Activated CD4-positive, alpha-beta T cell treated with anti-CD3 and anti-CD28 coated beads, Interleukin-2, Interleukin-6, amounts not matched to agents 100 ng/mL and 50 ng/mL, durations not matched to agents 16 hours and 8 hours (primary cell): ENCODE measurements at regions not wholly inside any gene's neighbourhood (a gene's known extent, or its start where the extent isn't known, plus 50 kb on each side); places are given as distances from the start of the nearest gene placed in this dataset.
"Not testable (repeated sequence)": the region's sequence is repeated elsewhere in the genome, so short reads cannot be mapped to it uniquely, and the experiment has no call there.

Source experiments
- DNase-seq: peaks from one replicate; pipeline ENCODE4 v3.0.0-alpha.2; 2020

DNA sequence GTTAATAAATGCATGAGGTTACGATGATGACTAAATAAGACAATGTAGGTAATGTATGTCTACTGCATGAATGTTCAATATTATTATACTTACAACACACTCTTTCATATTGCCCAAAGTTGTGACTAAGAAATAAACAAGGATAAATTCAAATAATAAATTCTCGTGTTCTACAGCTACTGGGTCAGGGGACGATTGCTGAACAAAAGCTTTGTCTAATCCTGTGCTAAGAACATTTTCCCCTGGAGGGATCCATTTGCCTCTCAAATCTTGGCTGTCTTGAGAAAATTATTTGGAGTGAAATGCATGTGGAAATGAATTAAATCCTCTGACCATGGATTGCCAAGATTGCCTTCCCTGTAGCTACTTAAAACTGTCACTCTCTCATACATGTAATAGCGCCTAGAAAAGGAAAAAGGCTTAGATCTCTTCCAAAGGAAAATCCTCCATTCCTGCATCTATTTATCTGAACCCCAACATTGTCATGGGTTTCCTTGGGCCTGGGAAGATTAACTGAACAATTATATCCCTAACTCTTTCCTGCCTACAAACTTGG, 893.8 kb upstream of the ACO1 start:
- no peak for DNase-seq

DNA sequence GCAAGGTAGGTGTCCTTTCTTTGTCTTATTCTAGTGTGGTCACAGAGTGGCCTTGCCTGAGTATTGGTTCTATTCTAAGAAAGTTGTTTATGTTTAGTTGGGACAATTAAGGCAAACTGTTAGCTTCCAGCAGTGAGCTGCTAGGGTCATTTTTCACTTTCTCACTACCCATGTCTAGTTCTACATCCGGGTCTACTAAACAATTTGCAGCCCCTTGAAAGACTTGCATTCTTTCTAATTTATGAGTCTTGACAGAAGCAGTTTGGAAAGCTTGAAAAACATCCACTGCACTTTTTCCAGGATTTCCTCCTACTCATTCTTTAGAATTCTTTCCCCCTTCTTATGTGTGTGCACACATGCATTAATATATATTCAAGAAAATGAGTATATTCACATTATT, 892.2 kb upstream of the ACO1 start:
- no peak for DNase-seq

DNA sequence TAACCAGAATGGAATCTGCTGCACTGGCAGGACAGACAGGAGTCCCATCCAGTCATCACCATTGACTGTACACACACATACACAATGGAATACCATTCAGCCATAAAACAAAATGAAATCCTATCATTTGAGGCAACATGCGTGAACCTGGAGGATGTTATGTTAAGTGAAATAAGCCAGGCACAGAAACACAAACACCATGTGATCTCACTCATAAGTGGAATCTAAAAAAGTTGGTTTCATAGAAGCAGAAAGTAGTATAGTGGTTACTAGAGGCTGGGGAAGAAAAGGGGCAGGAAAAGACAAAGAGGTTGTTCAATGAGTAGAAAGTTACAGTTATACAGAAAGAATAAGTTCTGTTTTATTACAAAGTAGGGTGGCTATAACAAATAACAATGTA, 884.0 kb upstream of the ACO1 start:
- no peak for DNase-seq

DNA sequence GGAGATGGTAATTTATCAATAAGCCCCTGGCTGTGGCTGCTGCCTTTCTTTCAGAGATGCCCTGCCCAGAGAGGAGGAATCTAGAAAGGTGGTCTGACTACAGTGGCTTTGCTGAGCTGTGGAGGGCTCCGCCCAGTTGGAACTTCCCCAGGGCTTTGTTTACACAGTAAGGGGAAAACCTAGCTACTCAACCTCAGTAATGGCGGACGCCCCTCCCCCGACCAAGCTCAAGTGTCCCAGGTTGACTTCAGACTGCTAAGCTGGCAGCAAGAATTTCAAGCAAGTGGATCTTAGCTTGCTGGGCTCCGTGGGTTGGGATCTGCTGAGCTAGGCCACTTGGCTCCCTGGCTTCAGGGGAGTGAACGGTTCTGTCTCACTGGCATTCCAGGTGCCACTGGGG, 865.4 kb upstream of the ACO1 start:
- no peak for DNase-seq

DNA sequence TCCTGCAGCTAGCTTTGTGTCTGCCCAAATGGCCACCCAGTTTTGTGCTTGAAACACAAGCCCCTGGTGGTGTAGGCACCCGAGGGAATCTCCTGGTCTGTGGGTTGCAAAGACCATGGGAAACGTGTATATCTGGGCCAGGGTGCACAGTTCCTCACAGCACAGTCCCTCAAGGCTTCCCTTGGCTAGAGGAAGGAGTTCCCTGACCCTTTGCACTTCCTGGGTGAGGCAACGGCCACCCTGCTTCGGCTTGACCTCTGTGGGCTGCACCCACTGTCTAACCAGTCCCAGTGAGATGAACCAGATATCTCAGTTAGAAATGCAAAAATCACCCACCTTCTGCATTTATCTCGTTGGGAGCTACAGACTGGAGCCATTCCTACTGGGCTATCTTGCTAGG, 865.0 kb upstream of the ACO1 start:
- DNase-seq: no peak

DNA sequence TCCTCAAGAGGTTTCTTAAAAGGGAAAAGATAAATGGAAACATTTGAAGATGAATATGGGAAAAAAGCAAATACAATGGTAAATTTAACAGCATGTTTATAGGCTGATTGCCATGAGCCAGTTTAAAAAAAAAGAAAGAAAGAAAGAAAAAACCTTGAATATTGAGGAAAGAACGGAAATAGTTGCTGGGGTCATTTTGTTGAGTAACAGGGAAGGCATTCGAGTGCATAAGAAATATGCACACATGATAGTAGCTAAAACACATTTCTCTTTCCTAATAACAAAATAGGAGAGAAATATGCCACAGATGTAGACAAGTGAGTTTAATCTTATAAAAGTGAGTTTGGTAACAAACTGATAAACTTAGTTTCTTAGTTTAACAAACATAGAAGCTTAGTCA, 864.6 kb upstream of the ACO1 start:
- DNase-seq: no peak

GRCh38 chr9:31520301-31521085, 864.0 kb upstream of the ACO1 start:
- DNase-seq: no peak

GRCh38 chr9:31535651-31536050, 848.8 kb upstream of the ACO1 start:
- DNase-seq: no peak

GRCh38 chr9:31536471-31536870, 848.0 kb upstream of the ACO1 start:
- DNase-seq: no peak

- DNase-seq: no peak
Observed at GRCh38 chr9:31541721-31542281, 842.6 kb upstream of the ACO1 start.

- peak; percentile 77 for DNase-seq
Observed at GRCh38 chr9:31542384-31543055, 841.9 kb upstream of the ACO1 start.

GRCh38 chr9:31554941-31555340, 829.5 kb upstream of the ACO1 start:
- DNase-seq: no peak

- no peak for DNase-seq
Observed at GRCh38 chr9:31556667-31557463, 827.6 kb upstream of the ACO1 start.

- not testable (repeated sequence) for DNase-seq
Observed at GRCh38 chr9:31572190-31572589, 812.3 kb upstream of the ACO1 start.

DNA sequence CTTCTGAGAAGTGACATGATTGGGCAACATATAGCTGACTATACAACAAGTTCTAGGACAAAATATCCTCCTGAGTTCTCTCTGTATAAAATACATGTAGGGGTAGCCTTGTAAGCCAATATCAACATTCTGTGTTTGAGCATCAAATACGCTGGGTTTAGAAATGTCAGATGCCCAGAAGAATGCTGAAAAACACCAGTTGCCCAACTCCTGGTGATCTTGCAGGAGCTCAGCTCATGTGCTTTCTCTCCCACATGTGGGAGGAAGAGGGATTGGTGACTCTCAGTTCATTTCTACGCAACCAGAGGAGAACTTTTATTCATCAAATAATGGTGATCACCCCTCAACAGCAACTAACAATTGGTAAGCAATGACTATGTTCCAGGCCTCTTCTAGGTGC, 810.9 kb upstream of the ACO1 start:
- DNase-seq: no peak

DNA sequence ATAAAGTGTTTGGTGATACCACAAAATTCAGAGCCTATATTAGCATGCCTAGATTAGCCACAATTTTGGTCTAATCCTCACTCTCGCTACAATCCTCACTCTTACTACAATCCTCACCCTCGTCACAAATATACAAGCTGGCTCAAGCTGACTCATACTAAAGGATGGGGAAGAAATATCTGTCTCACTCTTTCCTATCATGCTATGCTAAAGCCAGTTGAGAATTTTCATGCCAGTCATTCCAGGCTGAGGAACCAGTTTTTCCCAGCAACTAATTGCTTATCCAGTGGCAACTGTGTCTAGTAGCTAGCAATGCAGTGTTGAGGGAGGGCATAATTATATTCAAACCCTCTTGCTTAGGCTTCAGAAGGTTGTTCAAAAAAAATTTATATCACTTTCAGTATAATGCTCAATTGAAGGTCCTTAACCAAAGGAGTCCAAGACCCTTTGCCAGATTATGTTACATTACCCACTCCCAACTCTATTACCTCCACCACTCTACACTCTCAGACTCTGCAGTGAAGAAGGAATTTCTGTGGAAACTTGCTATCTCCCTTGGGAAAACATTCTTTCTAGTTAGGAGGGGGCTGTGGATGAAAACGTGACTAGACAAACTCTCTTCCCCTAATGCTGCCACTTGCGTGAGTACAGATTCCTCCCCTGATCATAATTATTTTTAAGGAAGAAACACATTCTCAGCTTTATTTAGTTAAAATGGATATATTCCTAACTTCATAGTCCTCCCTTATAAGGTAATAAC, 810.3 kb upstream of the ACO1 start:
- DNase-seq: no peak

- no peak for DNase-seq
Observed at GRCh38 chr9:31582071-31582470, 802.4 kb upstream of the ACO1 start.

- no peak for DNase-seq
Observed at GRCh38 chr9:31582561-31582960, 801.9 kb upstream of the ACO1 start.

DNA sequence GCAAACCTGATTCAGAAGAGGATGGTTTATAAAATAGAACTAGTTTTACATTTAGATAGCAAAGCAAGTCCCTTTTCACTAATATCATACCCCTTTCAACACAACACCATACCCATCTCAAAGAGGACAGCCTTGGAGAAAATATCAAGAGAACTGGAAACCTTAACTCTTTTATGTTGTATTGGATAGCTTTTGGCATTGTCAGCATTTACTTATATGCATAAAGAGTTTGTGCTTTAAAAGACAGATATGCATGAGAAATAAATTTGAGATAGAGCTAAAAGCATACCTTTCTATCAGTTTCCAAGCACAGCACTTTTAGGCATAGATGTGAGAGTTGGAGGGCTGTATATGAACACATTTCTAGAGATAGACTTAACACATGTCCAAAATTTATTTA, 799.3 kb upstream of the ACO1 start:
- no peak for DNase-seq

GRCh38 chr9:31587146-31587545, 797.3 kb upstream of the ACO1 start:
- DNase-seq: no peak

DNA sequence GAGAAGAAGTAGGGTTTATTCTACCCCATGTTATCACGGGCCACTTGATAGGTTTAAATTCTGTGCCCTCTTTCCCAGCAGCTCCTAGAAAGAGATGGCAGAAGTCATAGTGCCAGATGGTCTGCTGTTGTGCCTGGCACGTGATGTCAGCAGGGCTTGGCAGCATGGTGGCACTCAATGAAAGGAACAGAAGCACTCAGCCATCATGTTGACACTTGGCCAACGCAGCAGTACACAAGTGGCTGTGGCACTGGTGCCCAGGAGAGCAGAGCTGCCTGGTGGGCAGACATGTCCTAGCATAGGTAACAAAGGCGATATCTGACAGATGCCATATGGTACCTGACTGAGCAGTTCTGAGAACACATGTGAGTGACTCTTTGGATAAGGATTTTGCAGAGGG, 796.4 kb upstream of the ACO1 start:
- no peak for DNase-seq

DNA sequence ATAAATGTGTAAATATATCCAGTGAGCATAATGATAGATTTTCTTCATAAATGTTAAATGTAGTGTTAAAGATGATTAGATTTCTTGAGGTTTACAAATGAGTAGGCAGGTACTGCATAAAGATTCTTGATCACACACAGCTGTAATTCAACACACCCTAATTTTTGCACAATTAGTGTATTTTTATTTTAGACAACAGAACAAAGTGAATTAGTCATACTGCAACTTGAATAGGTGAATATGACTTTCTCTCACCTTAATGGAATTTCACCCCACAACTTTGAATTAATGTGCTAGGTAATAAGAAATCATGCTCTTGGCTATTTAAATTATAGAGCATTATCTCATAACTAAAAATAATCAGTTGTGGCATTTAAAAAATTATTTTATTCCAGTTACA, 795.7 kb upstream of the ACO1 start:
- no peak for DNase-seq

GRCh38 chr9:31590091-31590490, 794.4 kb upstream of the ACO1 start:
- no peak for DNase-seq
